ENCODE measurements at regions not wholly inside any gene's neighbourhood (a gene's known extent, or its start where the extent isn't known, plus 50 kb on each side); places are given as distances from the start of the nearest gene placed in this dataset.

GRCh38 chr1:53378061-53378460 is 50.2 kb upstream of the LRP8 start:
- H3K4me3 ChIP-seq (ENCODE audit: low read depth, low read length) = no peak overlapping the region
- POLR2A ChIA-PET = no interaction called here
- TF ChIP-seq ZNF76 (tag by site-specific recombination; IDR thresholded peaks at IDR 0.05; ENCODE audit: borderline replicate concordance, low read depth) = no peak
- no peak for TF ChIP-seq ZNF416 (tag by site-specific recombination; IDR thresholded peaks at IDR 0.05)
- no peak for TF ChIP-seq ZNF501 (tag by site-specific recombination; IDR thresholded peaks at IDR 0.05)
- no peak for TF ChIP-seq SALL2 (tag by site-specific recombination; IDR thresholded peaks at IDR 0.05; ENCODE audit: borderline replicate concordance)
- TF ChIP-seq, protein P1, sequence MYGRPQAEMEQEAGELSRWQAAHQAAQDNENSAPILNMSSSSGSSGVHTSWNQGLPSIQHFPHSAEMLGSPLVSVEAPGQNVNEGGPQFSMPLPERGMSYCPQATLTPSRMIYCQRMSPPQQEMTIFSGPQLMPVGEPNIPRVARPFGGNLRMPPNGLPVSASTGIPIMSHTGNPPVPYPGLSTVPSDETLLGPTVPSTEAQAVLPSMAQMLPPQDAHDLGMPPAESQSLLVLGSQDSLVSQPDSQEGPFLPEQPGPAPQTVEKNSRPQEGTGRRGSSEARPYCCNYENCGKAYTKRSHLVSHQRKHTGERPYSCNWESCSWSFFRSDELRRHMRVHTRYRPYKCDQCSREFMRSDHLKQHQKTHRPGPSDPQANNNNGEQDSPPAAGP (tag by site-specific recombination; IDR thresholded peaks at IDR 0.05) = no peak
- TF ChIP-seq ZNF24 (tag by site-specific recombination; IDR thresholded peaks at IDR 0.05) = no peak
- no peak for TF ChIP-seq ZNF239 (tag by site-specific recombination; IDR thresholded peaks at IDR 0.05)
- TF ChIP-seq ZNF747 (tag by site-specific recombination; IDR thresholded peaks at IDR 0.05) = no peak
- TF ChIP-seq ZNF692 (tag by site-specific recombination; IDR thresholded peaks at IDR 0.05) = no peak
- TF ChIP-seq ZBTB1 (tag by site-specific recombination; IDR thresholded peaks at IDR 0.05) = no peak
- no peaks in the 10 kb centered on the region for H3K4me1 ChIP-seq (ENCODE audit: control insufficient read depth, insufficient read depth, low read length)
- no peaks in the 10 kb centered on the region for H3K36me3 ChIP-seq (ENCODE audit: control insufficient read depth in 2 of 2, insufficient read depth in 1 of 2, low read length in 2 of 2)
- CTCF ChIA-PET = interaction anchor here (1.1 kb wide), 1 partner anchor 15 kb away, joined by 6 read pairs; no protein-coding TSS in a partner anchor
- H3K27ac ChIP-seq (ENCODE audit: extremely low read depth, low read depth, low read length) = no peak overlapping the region
- no peaks in the 10 kb centered on the region for H3K9me3 ChIP-seq (ENCODE audit: control insufficient read depth, insufficient read depth, low read depth, low read length)

GRCh38 chr1:53378932-53379661 is 51.2 kb upstream of the LRP8 start:
- no peaks in the 10 kb centered on the region for H3K4me1 ChIP-seq (ENCODE audit: control insufficient read depth, insufficient read depth, low read length)

GRCh38 chr1:53379662-53380002 is 51.8 kb upstream of the LRP8 start:
- no peak for TF ChIP-seq ZNF747 (tag by site-specific recombination; IDR thresholded peaks at IDR 0.05)
- TF ChIP-seq ZBTB17 (tag by site-specific recombination; IDR thresholded peaks at IDR 0.05) = peak; percentile 65
- no peak for TF ChIP-seq KLF1 (tag by site-specific recombination; IDR thresholded peaks at IDR 0.05)
- peak; percentile 80; the same call in 1 of the 2 replicates for TF ChIP-seq ZNF23 (tag by site-specific recombination; IDR thresholded peaks at IDR 0.05; ENCODE audit: borderline replicate concordance)
- POLR2A ChIA-PET = no interaction called here

More at GRCh38 chr1:53378932-53379661, 51.2 kb upstream of the LRP8 start:
- TF ChIP-seq MZF1 (tag by site-specific recombination; IDR thresholded peaks at IDR 0.05; ENCODE audit: borderline replicate concordance) (no peak), SCRT2 (tag by site-specific recombination; IDR thresholded peaks at IDR 0.05) (peak; percentile 57)
- H3K27ac ChIP-seq (ENCODE audit: extremely low read depth, low read depth, low read length) = no peak overlapping the region
- H3K9me3 ChIP-seq (ENCODE audit: control insufficient read depth, insufficient read depth, low read depth, low read length) = no peaks in the 10 kb centered on the region
- CTCF ChIA-PET = no interaction called here
- H3K36me3 ChIP-seq (ENCODE audit: control insufficient read depth in 2 of 2, insufficient read depth in 1 of 2, low read length in 2 of 2) = no peaks in the 10 kb centered on the region
- POLR2A ChIA-PET = no interaction called here
- H3K4me3 ChIP-seq (ENCODE audit: low read depth, low read length) = no peak overlapping the region

DNA sequence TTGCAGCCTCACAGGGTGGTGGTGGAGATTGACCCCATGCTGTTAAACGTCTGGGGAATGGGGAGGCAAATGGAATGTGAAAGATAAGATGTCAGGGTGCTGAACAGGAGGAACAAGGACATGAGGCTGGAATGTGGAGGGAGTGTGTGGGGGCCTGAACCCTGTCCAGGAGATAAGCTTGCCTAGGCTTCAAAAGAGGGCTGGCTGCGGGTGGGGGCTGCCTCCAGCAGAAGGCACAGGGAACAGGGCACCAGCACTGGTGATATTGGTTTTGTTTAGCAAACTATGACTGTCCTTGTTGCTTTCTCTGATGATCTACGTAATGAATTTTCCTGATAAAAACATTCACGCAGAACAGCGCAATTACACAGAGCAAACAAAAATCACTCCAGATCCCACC is 52.4 kb upstream of the LRP8 start:
- ChIA-PET POLR2A (no interaction called here), CTCF (interaction anchor here (1.1 kb wide), 1 partner anchor 13 kb away, joined by 3 read pairs; no protein-coding TSS in a partner anchor)
- Histone ChIP-seq H3K4me3 (ENCODE audit: low read depth, low read length) (no peak overlapping the region), H3K9me3 (ENCODE audit: control insufficient read depth, insufficient read depth, low read depth, low read length) (no peaks in the 10 kb centered on the region), H3K36me3 (ENCODE audit: control insufficient read depth in 2 of 2, insufficient read depth in 1 of 2, low read length in 2 of 2) (no peaks in the 10 kb centered on the region), H3K27ac (ENCODE audit: extremely low read depth, low read depth, low read length) (no peak overlapping the region), H3K4me1 (ENCODE audit: control insufficient read depth, insufficient read depth, low read length) (no peaks in the 10 kb centered on the region)
- TF ChIP-seq ZNF645 (tag by site-specific recombination; IDR thresholded peaks at IDR 0.05) = no peak
- TF ChIP-seq GFI1B (tag by site-specific recombination; IDR thresholded peaks at IDR 0.05) = no peak
- TF ChIP-seq ZNF140 (tag by site-specific recombination; IDR thresholded peaks at IDR 0.05) = no peak
- no peak for TF ChIP-seq ZNF23 (tag by site-specific recombination; IDR thresholded peaks at IDR 0.05; ENCODE audit: borderline replicate concordance)
- no peak for TF ChIP-seq SP3 (tag by site-specific recombination; IDR thresholded peaks at IDR 0.05)
- no peak for TF ChIP-seq ZNF354C (tag by site-specific recombination; IDR thresholded peaks at IDR 0.05; ENCODE audit: borderline replicate concordance, low read depth)
- no peak for TF ChIP-seq ZNF624 (tag by site-specific recombination; IDR thresholded peaks at IDR 0.05)
- no peak for TF ChIP-seq OVOL3 (tag by site-specific recombination; IDR thresholded peaks at IDR 0.05)
- TF ChIP-seq, protein P2, sequence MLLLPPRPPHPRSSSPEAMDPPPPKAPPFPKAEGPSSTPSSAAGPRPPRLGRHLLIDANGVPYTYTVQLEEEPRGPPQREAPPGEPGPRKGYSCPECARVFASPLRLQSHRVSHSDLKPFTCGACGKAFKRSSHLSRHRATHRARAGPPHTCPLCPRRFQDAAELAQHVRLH (tag by site-specific recombination; IDR thresholded peaks at IDR 0.05) = no peak
- TF ChIP-seq OSR2 (tag by site-specific recombination; IDR thresholded peaks at IDR 0.05) = no peak
- TF ChIP-seq ZNF473 (tag by site-specific recombination; IDR thresholded peaks at IDR 0.05) = no peak

More at GRCh38 chr1:53379662-53380002, 51.8 kb upstream of the LRP8 start:
- no peak overlapping the region for H3K27ac ChIP-seq (ENCODE audit: extremely low read depth, low read depth, low read length)
- CTCF ChIA-PET = no interaction called here
- no peaks in the 10 kb centered on the region for H3K36me3 ChIP-seq (ENCODE audit: control insufficient read depth in 2 of 2, insufficient read depth in 1 of 2, low read length in 2 of 2)
- no peaks in the 10 kb centered on the region for H3K9me3 ChIP-seq (ENCODE audit: control insufficient read depth, insufficient read depth, low read depth, low read length)
- H3K4me1 ChIP-seq (ENCODE audit: control insufficient read depth, insufficient read depth, low read length) = no peaks in the 10 kb centered on the region
- H3K4me3 ChIP-seq (ENCODE audit: low read depth, low read length) = no peak overlapping the region
